Brain microvascular endothelial cell (primary cell): ENCODE measurements at regions not wholly inside any gene's neighbourhood (a gene's known extent, or its start where the extent isn't known, plus 50 kb on each side); places are given as distances from the start of the nearest gene placed in this dataset.
"Not testable (repeated sequence)": the region's sequence is repeated elsewhere in the genome, so short reads cannot be mapped to it uniquely, and the experiment has no call there.

Source experiments
- DNase-seq: peaks from one replicate; pipeline ENCODE4 v3.0.0-alpha.2; 2020
- H3K27ac ChIP-seq: fragments of 250-450 bp; sonication (Bioruptor Pico); 2 replicates; pipeline ENCODE4 v1.5.1; 2020; ENCODE audit warnings: mild to moderate bottlenecking, moderate library complexity
- H3K27me3 ChIP-seq: fragments of 250-450 bp; sonication (Bioruptor Pico); replicated peaks from 2 replicates; pipeline ENCODE4 v1.5.1; 2020; ENCODE audit warnings: mild to moderate bottlenecking
- H3K36me3 ChIP-seq: fragments of 250-450 bp; sonication (Bioruptor Pico); replicated peaks from 2 replicates; pipeline ENCODE4 v1.5.1; 2020; ENCODE audit warnings: mild to moderate bottlenecking
- H3K4me3 ChIP-seq: 2 replicates; pipeline ENCODE4 v1.5.1; 2011; ENCODE audit warnings: low read depth, mild to moderate bottlenecking, control low read depth, low read length, moderate library complexity
- CTCF ChIP-seq: IDR thresholded peaks from 2 replicates; pipeline ENCODE4 v1.5.1; 2011; ENCODE audit warnings: low read depth, mild to moderate bottlenecking, moderate library complexity, low read length, control low read depth, inconsistent platforms; ENCODE audit errors: missing control alignments
- in situ Hi-C: cut with HindIII; loops from 2 replicates; pipeline ENCODE4 v1.10.0; 2017; ENCODE audit warnings: low sequenced_read_pairs, low pct_ligation_motif_present

- no peak for DNase-seq
- Histone ChIP-seq H3K27ac (no peak overlapping the region), H3K36me3 (no peaks in the 10 kb centered on the region), H3K27me3 (no peaks in the 10 kb centered on the region), H3K4me3 (no peak overlapping the region)
- TF ChIP-seq CTCF = no peak
- in situ Hi-C loops = no loop called here
Observed at GRCh38 chr20:26308961-26309360, 612.3 kb upstream of the ZNF337 start.

GRCh38 chr20:26295006-26295405 lies 598.4 kb upstream of the ZNF337 start:
- Histone ChIP-seq H3K4me3 (no peak overlapping the region), H3K27ac (no peak overlapping the region), H3K27me3 (no peaks in the 10 kb centered on the region), H3K36me3 (no peaks in the 10 kb centered on the region)
- in situ Hi-C loops = no loop called here
- no peak for DNase-seq
- TF ChIP-seq CTCF = no peak

- in situ Hi-C loops = not testable (repeated sequence)
Observed at GRCh38 chr20:26288379-26289061, 591.9 kb upstream of the ZNF337 start.

GRCh38 chr20:26279238-26279637 lies 582.6 kb upstream of the ZNF337 start:
- no peak for TF ChIP-seq CTCF
- in situ Hi-C loops = no loop called here
- H3K4me3 ChIP-seq = no peak overlapping the region
- H3K27me3 ChIP-seq = no peaks in the 10 kb centered on the region
- DNase-seq = no peak
- H3K27ac ChIP-seq = no peak overlapping the region
- no peaks in the 10 kb centered on the region for H3K36me3 ChIP-seq

More at GRCh38 chr20:26288379-26289061, 591.9 kb upstream of the ZNF337 start:
- not testable (repeated sequence) for H3K27ac ChIP-seq, H3K4me3 ChIP-seq, H3K27me3 ChIP-seq, H3K36me3 ChIP-seq, DNase-seq

- no peak for TF ChIP-seq CTCF
- Histone ChIP-seq H3K36me3 (no peaks in the 10 kb centered on the region), H3K4me3 (no peak overlapping the region), H3K27me3 (no peaks in the 10 kb centered on the region), H3K27ac (no peak overlapping the region)
- in situ Hi-C loops = no loop called here
- DNase-seq = no peak
Observed at GRCh38 chr20:26277339-26277738, 580.7 kb upstream of the ZNF337 start.

GRCh38 chr20:26276554-26277210 lies 580.0 kb upstream of the ZNF337 start:
- DNase-seq = peak; percentile 1
- Histone ChIP-seq H3K27ac (no peak overlapping the region), H3K36me3 (no peaks in the 10 kb centered on the region), H3K27me3 (no peaks in the 10 kb centered on the region), H3K4me3 (no peak overlapping the region)
- TF ChIP-seq CTCF = peak; percentile 28
- in situ Hi-C loops = no loop called here

GRCh38 chr20:26268762-26269161 lies 572.1 kb upstream of the ZNF337 start:
- H3K36me3 ChIP-seq, in situ Hi-C loops, DNase-seq, H3K27ac ChIP-seq, H3K4me3 ChIP-seq, H3K27me3 ChIP-seq: not testable (repeated sequence)

GRCh38 chr20:26260925-26261324 lies 564.3 kb upstream of the ZNF337 start:
- H3K36me3 ChIP-seq, H3K4me3 ChIP-seq, H3K27ac ChIP-seq, DNase-seq, H3K27me3 ChIP-seq, in situ Hi-C loops: not testable (repeated sequence)

GRCh38 chr20:26252311-26252975 lies 555.8 kb upstream of the ZNF337 start:
- H3K27me3 ChIP-seq, H3K4me3 ChIP-seq, H3K27ac ChIP-seq, H3K36me3 ChIP-seq, DNase-seq, in situ Hi-C loops: not testable (repeated sequence)
